Suprapubic skin (tissue), 4 donors: ENCODE measurements at regions not wholly inside any gene's neighbourhood (a gene's known extent, or its start where the extent isn't known, plus 50 kb on each side); places are given as distances from the start of the nearest gene placed in this dataset.

ENCODE experiments used
- CTCF ChIP-seq, 2 donors: fragments of 200-600 bp in 1 of 2; fragments of 450-650 bp in 1 of 2; sonication (generic) in 1 of 2; IDR thresholded peaks; one replicate each; pipeline ENCODE4 v1.5.1; 2016 to 2019; ENCODE audit warnings: antibody characterized with exemption in 2 of 2, mild to moderate bottlenecking in 1 of 2, moderate library complexity in 1 of 2
- EP300 ChIP-seq: sonication (generic); formaldehyde crosslinking; IDR thresholded peaks from one replicate; pipeline ENCODE4 v1.6.1; 2017; ENCODE audit warnings: antibody characterized with exemption
- POLR2A ChIP-seq, 2 donors: fragments of 450-650 bp; IDR thresholded peaks; one replicate each; pipeline ENCODE4 v1.6.1; 2017; ENCODE audit warnings: antibody characterized with exemption in 2 of 2, mild to moderate bottlenecking in 2 of 2, moderate library complexity in 2 of 2
- POLR2AphosphoS5 ChIP-seq, 3 donors: sonication (generic); formaldehyde crosslinking; IDR thresholded peaks; one replicate each; pipeline ENCODE4 v1.6.1; 2017; ENCODE audit warnings: antibody characterized with exemption in 3 of 3

GRCh38 chr1:192873836-192874235 lies 65.0 kb downstream of the RGS2 start:
- TF ChIP-seq CTCF (IDR thresholded peaks at IDR 0.05) (no peak), POLR2A (IDR thresholded peaks at IDR 0.05) (no peak), POLR2AphosphoS5 (IDR thresholded peaks at IDR 0.05) (no peak), EP300 (no peak)
